A549 (cell line): ENCODE measurements at regions not wholly inside any gene's neighbourhood (a gene's known extent, or its start where the extent isn't known, plus 50 kb on each side); places are given as distances from the start of the nearest gene placed in this dataset.

Experiments
- CBX2 ChIP-seq: fragments of 200-600 bp; sonication (generic); IDR thresholded peaks from 2 replicates; pipeline ENCODE4 v1.6.1; 2016; ENCODE audit warnings: low read depth, mild to moderate bottlenecking, borderline replicate concordance
- CTCF ChIP-seq: fragments of >200 bp; sonication (Bioruptor Twin); formaldehyde crosslinking; IDR thresholded peaks from 3 replicates; pipeline ENCODE4 v1.5.1; 2016
- FOSB ChIP-seq: fragments of 250-450 bp; sonication (Bioruptor Pico); IDR thresholded peaks from 2 replicates; pipeline ENCODE4 v1.5.0; 2020; ENCODE audit warnings: mild to moderate bottlenecking, moderate library complexity
- JUNB ChIP-seq: fragments of >200 bp; sonication (Bioruptor Twin); formaldehyde crosslinking; IDR thresholded peaks from 2 replicates; pipeline ENCODE4 v1.6.1; 2016
- MYC ChIP-seq: IDR thresholded peaks from 2 replicates; pipeline ENCODE4 v1.6.1; 2012; ENCODE audit warnings: mild to moderate bottlenecking, inconsistent platforms, low read length, improper control_type of control experiment, borderline replicate concordance
- PHF8 ChIP-seq: fragments of 200-600 bp; sonication (generic); IDR thresholded peaks from 2 replicates; pipeline ENCODE4 v1.6.1; 2016; ENCODE audit warnings: low read depth, mild to moderate bottlenecking, antibody characterized with exemption, moderate library complexity, borderline replicate concordance
- POLR2A ChIP-seq: IDR thresholded peaks from 2 replicates; pipeline ENCODE4 v1.6.1; 2012; ENCODE audit warnings: mild to moderate bottlenecking, low read length
- RAD21 ChIP-seq, 2 experiments: fragments of >200 bp in 1 of 2; sonication (Bioruptor Twin) in 1 of 2; formaldehyde crosslinking in 1 of 2; IDR thresholded peaks in 1 of 2; conservative IDR thresholded peaks in 1 of 2; 2 replicates in 1 of 2; 3 replicates in 1 of 2; pipeline ENCODE4 v1.6.1; 2012 to 2018; ENCODE audit warnings: inconsistent platforms in 1 of 2
- RARB ChIP-seq: fragments of 250-450 bp; sonication (Bioruptor Pico); IDR thresholded peaks from 2 replicates; pipeline ENCODE4 v1.8.0; 2021; ENCODE audit warnings: mild to moderate bottlenecking, moderate library complexity
- REST ChIP-seq: fragments of 200-600 bp; sonication (generic); IDR thresholded peaks from 2 replicates; pipeline ENCODE4 v1.6.1; 2016; ENCODE audit warnings: antibody characterized with exemption, mild to moderate bottlenecking, moderate library complexity
- RFX5 ChIP-seq: fragments of 450-650 bp; IDR thresholded peaks from 2 replicates; pipeline ENCODE4 v1.7.1; 2014; ENCODE audit warnings: antibody characterized with exemption, mild to moderate bottlenecking, moderate library complexity
- SMC3 ChIP-seq: fragments of >200 bp; sonication (Bioruptor Twin); formaldehyde crosslinking; IDR thresholded peaks from 3 replicates; pipeline ENCODE4 v1.6.1; 2018; ENCODE audit warnings: inconsistent platforms
- ZFP36 ChIP-seq: fragments of 450-650 bp; IDR thresholded peaks from 2 replicates; pipeline ENCODE4 v1.6.1; 2014; ENCODE audit warnings: borderline replicate concordance; ENCODE audit not compliant: partially characterized antibody

- TF ChIP-seq CTCF (no peak), CBX2 (no peak), RARB (CRISPR knock-in tag) (no peak), POLR2A (no peak), SMC3 (no peak), JUNB (no peak), MYC (no peak), FOSB (CRISPR knock-in tag) (no peak), RAD21 (conservative IDR thresholded peaks at IDR 0.05 in 1 of 2, IDR thresholded peaks at IDR 0.05 in 1 of 2) (no peak), REST (no peak), PHF8 (no peak), RFX5 (no peak), ZFP36 (no peak)
These were observed 99.6 kb downstream of the EFNB1 start for GRCh38 chrX:68928401-68928800.
